ENCODE measurements at regions not wholly inside any gene's neighbourhood (a gene's known extent, or its start where the extent isn't known, plus 50 kb on each side); places are given as distances from the start of the nearest gene placed in this dataset.

GRCh38 chr14:31969699-31970240, 107.3 kb upstream of the ARHGAP5 start:
- no peak overlapping the region for H3K4me3 ChIP-seq
- no peak for TF ChIP-seq CTCF (IDR thresholded peaks at IDR 0.05)
- H3K27me3 ChIP-seq (ENCODE audit: insufficient read depth in 3 of 3, low read length in 2 of 3): no peaks in the 10 kb centered on the region
- DNase-seq (no peak), ATAC-seq (no peak)
- 89 to 97% (median 93%) methylated on average over 2 of the region's 2 CpGs for WGBS, 3 donors
- H3K36me3 ChIP-seq (ENCODE audit: insufficient read depth in 1 of 2, low read depth in 1 of 2): no peaks in the 10 kb centered on the region
- H3K9me3 ChIP-seq: peaks cover 14% of the 10 kb centered on the region
- no peak overlapping the region for H3K27ac ChIP-seq
- H3K4me1 ChIP-seq: peaks cover 11% of the 10 kb centered on the region
- intact Hi-C loops (cut with DNase I): no loop called here

GRCh38 chr14:31970744-31971143, 106.4 kb upstream of the ARHGAP5 start:
- Histone ChIP-seq H3K36me3 (ENCODE audit: insufficient read depth in 1 of 2, low read depth in 1 of 2) (no peaks in the 10 kb centered on the region), H3K27me3 (ENCODE audit: insufficient read depth in 3 of 3, low read length in 2 of 3) (no peaks in the 10 kb centered on the region), H3K4me1 (peaks cover 11% of the 10 kb centered on the region), H3K9me3 (peaks cover 18% of the 10 kb centered on the region), H3K4me3 (no peak overlapping the region), H3K27ac (no peak overlapping the region)
- no peak for TF ChIP-seq CTCF (IDR thresholded peaks at IDR 0.05)
- no peak for ATAC-seq
- intact Hi-C loops (cut with DNase I): no loop called here
- DNase-seq: no peak
- 92 to 98% (median 94%) methylated on average over 1 of the region's 1 CpG for WGBS, 3 donors

DNA sequence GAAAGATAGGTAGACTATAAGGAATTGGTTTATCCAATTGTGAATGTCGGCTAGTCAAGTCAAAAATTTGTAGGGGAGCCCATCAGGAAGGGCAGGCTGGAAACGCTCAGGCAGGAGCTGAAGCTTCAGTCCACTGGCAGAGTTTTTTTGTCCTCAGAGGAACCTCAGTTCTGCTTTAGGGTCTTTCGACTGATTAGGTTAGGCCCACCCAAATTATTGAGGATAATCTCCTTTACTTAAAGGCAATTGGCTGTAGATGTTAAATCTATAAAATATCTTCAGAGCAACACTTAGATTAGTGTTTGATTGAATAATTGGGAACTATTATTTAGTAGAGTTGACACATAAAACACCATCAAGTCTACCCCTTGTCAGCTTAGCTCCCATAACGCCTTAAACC, 105.5 kb upstream of the ARHGAP5 start:
- DNase-seq (no peak), ATAC-seq (no peak)
- intact Hi-C loops (cut with DNase I): no loop called here
- no peaks in the 10 kb centered on the region for H3K36me3 ChIP-seq (ENCODE audit: insufficient read depth in 1 of 2, low read depth in 1 of 2)
- H3K4me3 ChIP-seq: no peak overlapping the region
- H3K27ac ChIP-seq: no peak overlapping the region
- WGBS, 3 donors: 91 to 96% (median 95%) methylated on average over 4 of the region's 4 CpGs
- peaks cover 18% of the 10 kb centered on the region for H3K9me3 ChIP-seq
- no peak for TF ChIP-seq CTCF (IDR thresholded peaks at IDR 0.05)
- peaks cover 11% of the 10 kb centered on the region for H3K4me1 ChIP-seq
- H3K27me3 ChIP-seq (ENCODE audit: insufficient read depth in 3 of 3, low read length in 2 of 3): no peaks in the 10 kb centered on the region

GRCh38 chr14:31977001-31977556, 100.0 kb upstream of the ARHGAP5 start:
- ATAC-seq (no peak), DNase-seq (no peak)
- no peak for TF ChIP-seq CTCF (IDR thresholded peaks at IDR 0.05)
- Histone ChIP-seq H3K27ac (no peak overlapping the region), H3K9me3 (peaks cover 11% of the 10 kb centered on the region), H3K4me3 (no peak overlapping the region), H3K36me3 (ENCODE audit: insufficient read depth in 1 of 2, low read depth in 1 of 2) (peaks cover 0 to 2% of the 10 kb centered on the region in 2 donors), H3K4me1 (no peaks in the 10 kb centered on the region), H3K27me3 (ENCODE audit: insufficient read depth in 3 of 3, low read length in 2 of 3) (no peaks in the 10 kb centered on the region)
- WGBS, 3 donors: 70 to 80% (median 79%) methylated on average over 3 of the region's 3 CpGs
- intact Hi-C loops (cut with DNase I): no loop called here

GRCh38 chr14:31978423-31978822, 98.7 kb upstream of the ARHGAP5 start:
- H3K27me3 ChIP-seq (ENCODE audit: insufficient read depth in 3 of 3, low read length in 2 of 3): no peaks in the 10 kb centered on the region
- no peak overlapping the region for H3K4me3 ChIP-seq
- ATAC-seq (no peak), DNase-seq (no peak)
- H3K36me3 ChIP-seq (ENCODE audit: insufficient read depth in 1 of 2, low read depth in 1 of 2): peaks cover 0 to 2% of the 10 kb centered on the region in 2 donors
- H3K27ac ChIP-seq: no peak overlapping the region
- 42 to 46% (median 45%) methylated on average over 3 of the region's 3 CpGs for WGBS, 3 donors
- H3K9me3 ChIP-seq: peaks cover 21% of the 10 kb centered on the region
- no peak for TF ChIP-seq CTCF (IDR thresholded peaks at IDR 0.05)
- intact Hi-C loops (cut with DNase I): no loop called here
- no peaks in the 10 kb centered on the region for H3K4me1 ChIP-seq
